MCF 10A (cell line): ENCODE measurements at regions not wholly inside any gene's neighbourhood (a gene's known extent, or its start where the extent isn't known, plus 50 kb on each side); places are given as distances from the start of the nearest gene placed in this dataset.

Experiments
- BruUV-seq: library from RNA; stranded (reverse); fragments of 400-500 nt; replicated peaks from 2 replicates; lab custom pipeline; 2021; lab: Mats Ljungman, UMichigan
- CTCF ChIA-PET: fragments of 300-600 bp; sonication (Branson Sonifier 250); formaldehyde crosslinking; extraction: SDS; loops from one replicate; lab custom pipeline; 2021; ENCODE audit warnings: antibody characterized with exemption, inconsistent platforms; lab: Yijun Ruan, JAX
- POLR2A ChIA-PET: fragments of 300-600, 350-650 bp; sonication (Branson Sonifier 250); formaldehyde crosslinking; extraction: SDS; loops from one replicate; lab custom pipeline; 2020; ENCODE audit warnings: antibody characterized with exemption, inconsistent platforms; lab: Yijun Ruan, JAX
- DNase-seq: peaks from one replicate; pipeline ENCODE4 v3.0.0-alpha.2; 2018; ENCODE audit not compliant: unreplicated experiment
- H3K27ac Mint-ChIP-seq: one replicate; pipeline ENCODE4 v1.8.0; 2022; ENCODE audit warnings: mild to moderate bottlenecking, low read depth, mixed read lengths; ENCODE audit not compliant: unreplicated experiment
- H3K27me3 Mint-ChIP-seq: one replicate; pipeline ENCODE4 v1.8.0; 2022; ENCODE audit warnings: mixed read lengths; ENCODE audit not compliant: insufficient read depth, unreplicated experiment
- H3K36me3 Mint-ChIP-seq: one replicate; pipeline ENCODE4 v1.8.0; 2022; ENCODE audit warnings: mild to moderate bottlenecking, moderate library complexity, mixed read lengths; ENCODE audit not compliant: insufficient read depth, unreplicated experiment
- H3K4me1 Mint-ChIP-seq: one replicate; pipeline ENCODE4 v1.8.0; 2022; ENCODE audit warnings: mixed read lengths; ENCODE audit not compliant: insufficient read depth, unreplicated experiment
- H3K4me3 Mint-ChIP-seq: one replicate; pipeline ENCODE4 v1.8.0; 2022; ENCODE audit warnings: mild to moderate bottlenecking, moderate library complexity, mixed read lengths; ENCODE audit not compliant: unreplicated experiment
- H3K9me3 Mint-ChIP-seq: one replicate; pipeline ENCODE4 v1.8.0; 2022; ENCODE audit warnings: mixed read lengths; ENCODE audit not compliant: unreplicated experiment
- CTCF ChIP-seq: fragments of 200-600 bp; IDR thresholded peaks from one replicate; pipeline ENCODE4 v1.8.0; 2022; ENCODE audit warnings: antibody characterized with exemption, mild to moderate bottlenecking; ENCODE audit not compliant: unreplicated experiment
- intact Hi-C: fragments of 100-400 bp; cut with micrococcal nuclease; formaldehyde crosslinking; loops from 2 replicates; pipeline ENCODE4 v1.14.1; 2022

GRCh38 chr3:6717026-6717943 lies 143.6 kb upstream of the GRM7 start:
- no peak for TF ChIP-seq CTCF
- peaks cover 18% of the 10 kb centered on the region for H3K4me1 Mint-ChIP-seq
- no peak overlapping the region for H3K27ac Mint-ChIP-seq
- H3K9me3 Mint-ChIP-seq = peaks cover 5% of the 10 kb centered on the region
- no peak overlapping the region for H3K4me3 Mint-ChIP-seq
- DNase-seq = no peak
- H3K27me3 Mint-ChIP-seq = no peaks in the 10 kb centered on the region
- ChIA-PET POLR2A (interaction anchor here (0.8 kb wide), 1 partner anchor 9 kb away, joined by 3 read pairs; no protein-coding TSS in a partner anchor), CTCF (interaction anchor here (0.9 to 1.0 kb wide), 2 partner anchors 83 to 191 kb away, joined by 4 to 6 read pairs; no protein-coding TSS in a partner anchor)
- no TSS peak for BruUV-seq
- no peaks in the 10 kb centered on the region for H3K36me3 Mint-ChIP-seq
- intact Hi-C loops = no loop called here

- DNase-seq = no peak
- intact Hi-C loops = no loop called here
- Mint-ChIP-seq H3K27me3 (no peaks in the 10 kb centered on the region), H3K36me3 (no peaks in the 10 kb centered on the region), H3K27ac (no peak overlapping the region), H3K9me3 (peaks cover 7% of the 10 kb centered on the region), H3K4me1 (peaks cover 18% of the 10 kb centered on the region), H3K4me3 (no peak overlapping the region)
- CTCF ChIA-PET = interaction anchor here (0.9 kb wide), 1 partner anchor 89 kb away, joined by 3 read pairs; no protein-coding TSS in a partner anchor
- POLR2A ChIA-PET = no interaction called here
- TF ChIP-seq CTCF = no peak
- BruUV-seq = no TSS peak
Measured at GRCh38 chr3:6719999-6720398, 140.9 kb upstream of the GRM7 start.

- DNase-seq = no peak
- Mint-ChIP-seq H3K4me1 (peaks cover 18% of the 10 kb centered on the region), H3K27me3 (no peaks in the 10 kb centered on the region), H3K27ac (no peak overlapping the region), H3K4me3 (no peak overlapping the region), H3K9me3 (peaks cover 7% of the 10 kb centered on the region), H3K36me3 (no peaks in the 10 kb centered on the region)
- POLR2A ChIA-PET = no interaction called here
- CTCF ChIA-PET = interaction anchor here (0.6 to 1.2 kb wide), 2 partner anchors 14 to 548 kb away, joined by 3 read pairs; no protein-coding TSS in a partner anchor
- BruUV-seq = no TSS peak
- intact Hi-C loops = no loop called here
- TF ChIP-seq CTCF = no peak
Measured at GRCh38 chr3:6721491-6721890, 139.4 kb upstream of the GRM7 start.

GRCh38 chr3:6723205-6723604 lies 137.7 kb upstream of the GRM7 start:
- Mint-ChIP-seq H3K27me3 (no peaks in the 10 kb centered on the region), H3K9me3 (peaks cover 7% of the 10 kb centered on the region), H3K36me3 (no peaks in the 10 kb centered on the region), H3K4me3 (no peak overlapping the region), H3K4me1 (peaks cover 2% of the 10 kb centered on the region), H3K27ac (no peak overlapping the region)
- no peak for TF ChIP-seq CTCF
- BruUV-seq = no TSS peak
- ChIA-PET POLR2A (no interaction called here), CTCF (no interaction called here)
- intact Hi-C loops = no loop called here
- DNase-seq = no peak
